NT2/D1 (cell line): ENCODE measurements at regions not wholly inside any gene's neighbourhood (a gene's known extent, or its start where the extent isn't known, plus 50 kb on each side); places are given as distances from the start of the nearest gene placed in this dataset.

ENCODE experiments used
- SUZ12 ChIP-seq: IDR thresholded peaks from 2 replicates; pipeline ENCODE4 v1.6.1; 2011; ENCODE audit not compliant: insufficient read length, insufficient read depth; ENCODE audit errors: extremely low read depth
- YY1 ChIP-seq: IDR thresholded peaks from 2 replicates; pipeline ENCODE4 v1.6.1; 2011; ENCODE audit not compliant: insufficient read length, insufficient read depth

DNA sequence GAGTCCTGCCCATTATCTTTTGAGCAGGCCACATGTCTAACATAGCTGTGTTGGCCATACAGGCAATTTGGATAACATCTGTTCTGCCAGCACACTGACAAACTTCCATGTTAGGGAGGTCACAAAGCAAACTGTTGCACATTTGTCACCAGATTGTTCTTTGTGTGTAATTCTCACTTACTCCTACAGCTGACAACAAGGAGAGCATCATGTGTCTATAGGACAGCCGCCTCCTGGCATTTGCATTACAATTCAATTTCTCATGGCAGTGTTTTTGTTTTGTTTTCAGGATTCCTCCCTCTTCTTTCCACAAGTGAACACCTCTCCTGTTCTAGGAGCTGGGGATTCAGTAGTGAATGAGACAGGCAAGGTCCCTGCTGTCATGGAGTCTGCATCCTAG, 94.3 kb upstream of the LEF1 start:
- TF ChIP-seq SUZ12, result no peak
- no peak for TF ChIP-seq YY1
